NT2/D1 (cell line): ENCODE measurements at regions not wholly inside any gene's neighbourhood (a gene's known extent, or its start where the extent isn't known, plus 50 kb on each side); places are given as distances from the start of the nearest gene placed in this dataset.

ENCODE experiments used
- SUZ12 ChIP-seq: IDR thresholded peaks from 2 replicates; pipeline ENCODE4 v1.6.1; 2011; ENCODE audit not compliant: insufficient read length, insufficient read depth; ENCODE audit errors: extremely low read depth
- YY1 ChIP-seq: IDR thresholded peaks from 2 replicates; pipeline ENCODE4 v1.6.1; 2011; ENCODE audit not compliant: insufficient read length, insufficient read depth
- ZNF274 ChIP-seq: IDR thresholded peaks from 2 replicates; pipeline ENCODE4 v1.6.1; 2011; ENCODE audit warnings: mild to moderate bottlenecking, low read depth, low read length

DNA sequence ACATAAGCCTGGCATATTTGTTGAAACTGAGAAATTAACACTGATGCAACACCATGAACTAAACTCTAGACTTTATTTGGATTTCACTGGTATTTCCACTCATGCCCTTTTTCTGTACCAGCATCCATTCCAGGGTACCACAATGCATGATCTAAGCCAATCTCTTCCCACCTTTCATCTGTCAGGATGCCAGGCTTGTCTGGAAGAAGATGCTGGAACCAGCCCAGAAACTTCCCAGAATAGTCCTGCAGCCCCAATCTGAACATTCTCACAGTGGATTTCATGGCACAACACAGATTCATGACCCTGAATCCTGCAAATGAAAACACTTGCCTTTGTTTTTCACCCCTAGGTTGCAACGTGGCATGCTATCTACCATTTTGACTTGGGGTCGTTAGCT is 189.3 kb upstream of the LHX5 start:
- TF ChIP-seq ZNF274 (no peak), SUZ12 (no peak), YY1 (no peak)
